GM19438 (cell line): ENCODE measurements at regions not wholly inside any gene's neighbourhood (a gene's known extent, or its start where the extent isn't known, plus 50 kb on each side); places are given as distances from the start of the nearest gene placed in this dataset.
"Not testable (repeated sequence)": the region's sequence is repeated elsewhere in the genome, so short reads cannot be mapped to it uniquely, and the experiment has no call there.

Experiments used
- ATAC-seq: cut with Tn5 transposase; IDR thresholded peaks from one replicate; pipeline ENCODE4 v1.9.1; 2021; ENCODE audit warnings: low read depth; ENCODE audit not compliant: unreplicated experiment

GRCh38 chr21:28078126-28078525, 914.6 kb downstream of the LTN1 start:
- ATAC-seq: no peak

DNA sequence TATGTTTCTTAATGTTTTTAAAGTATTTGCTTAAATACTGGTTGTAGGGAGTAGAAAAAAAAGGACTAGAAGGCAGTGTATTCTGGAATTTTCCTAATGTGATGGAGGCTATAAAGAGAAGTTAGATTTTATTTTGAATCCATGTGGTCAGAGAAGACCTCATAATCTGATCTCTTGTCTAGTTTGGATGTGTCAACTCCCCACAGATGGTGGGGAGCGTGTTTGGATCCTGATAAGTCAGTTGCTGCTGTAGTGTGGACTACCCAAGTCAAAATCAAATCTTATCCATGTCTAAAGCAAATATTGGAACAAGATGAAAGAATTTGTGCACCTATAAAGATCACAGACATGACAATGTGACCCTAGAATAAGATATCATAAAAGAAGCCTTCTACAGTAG, 918.0 kb downstream of the LTN1 start:
- ATAC-seq: no peak

DNA sequence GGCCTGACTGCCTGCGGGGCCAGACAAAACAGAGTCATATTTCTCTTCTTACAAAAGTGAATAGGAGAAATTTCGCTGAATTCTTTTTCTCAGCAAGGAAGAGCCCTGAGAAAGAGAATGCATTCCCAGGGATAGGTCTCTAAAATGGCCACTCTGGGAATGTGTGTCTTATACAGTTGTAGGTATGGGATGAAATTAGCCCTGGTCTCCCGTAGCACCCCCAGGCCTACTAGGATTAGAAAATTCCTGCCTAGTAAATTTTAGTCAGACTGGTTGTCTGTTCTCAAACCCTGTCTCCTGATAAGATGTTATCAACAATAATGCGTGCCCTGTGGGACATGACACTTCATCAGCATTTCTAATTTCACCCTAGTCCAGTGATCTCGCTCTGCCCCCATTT, 920.1 kb downstream of the LTN1 start:
- ATAC-seq: no peak

DNA sequence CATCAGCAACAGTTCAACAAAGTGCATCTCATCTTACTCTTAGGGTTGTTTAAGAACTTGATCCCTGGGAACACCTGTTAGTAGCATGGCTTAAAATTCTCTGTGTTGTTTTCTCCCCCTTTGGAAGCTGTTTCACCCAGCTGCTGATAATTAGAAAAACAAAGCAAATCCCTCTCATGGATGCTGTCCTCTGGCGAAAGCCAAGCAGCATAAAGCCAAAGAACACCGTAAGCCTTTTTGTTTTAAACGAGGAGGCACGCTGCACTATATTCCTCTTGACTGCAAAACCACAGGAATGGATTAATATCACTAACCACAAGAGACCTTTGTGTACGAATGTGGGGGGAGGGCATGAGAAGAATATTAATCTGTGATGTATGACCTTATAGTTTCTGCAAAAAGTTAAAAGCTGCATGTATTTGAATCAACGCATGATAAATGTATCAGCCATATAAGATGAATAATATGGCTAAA, 923.2 kb downstream of the LTN1 start:
- no peak for ATAC-seq

DNA sequence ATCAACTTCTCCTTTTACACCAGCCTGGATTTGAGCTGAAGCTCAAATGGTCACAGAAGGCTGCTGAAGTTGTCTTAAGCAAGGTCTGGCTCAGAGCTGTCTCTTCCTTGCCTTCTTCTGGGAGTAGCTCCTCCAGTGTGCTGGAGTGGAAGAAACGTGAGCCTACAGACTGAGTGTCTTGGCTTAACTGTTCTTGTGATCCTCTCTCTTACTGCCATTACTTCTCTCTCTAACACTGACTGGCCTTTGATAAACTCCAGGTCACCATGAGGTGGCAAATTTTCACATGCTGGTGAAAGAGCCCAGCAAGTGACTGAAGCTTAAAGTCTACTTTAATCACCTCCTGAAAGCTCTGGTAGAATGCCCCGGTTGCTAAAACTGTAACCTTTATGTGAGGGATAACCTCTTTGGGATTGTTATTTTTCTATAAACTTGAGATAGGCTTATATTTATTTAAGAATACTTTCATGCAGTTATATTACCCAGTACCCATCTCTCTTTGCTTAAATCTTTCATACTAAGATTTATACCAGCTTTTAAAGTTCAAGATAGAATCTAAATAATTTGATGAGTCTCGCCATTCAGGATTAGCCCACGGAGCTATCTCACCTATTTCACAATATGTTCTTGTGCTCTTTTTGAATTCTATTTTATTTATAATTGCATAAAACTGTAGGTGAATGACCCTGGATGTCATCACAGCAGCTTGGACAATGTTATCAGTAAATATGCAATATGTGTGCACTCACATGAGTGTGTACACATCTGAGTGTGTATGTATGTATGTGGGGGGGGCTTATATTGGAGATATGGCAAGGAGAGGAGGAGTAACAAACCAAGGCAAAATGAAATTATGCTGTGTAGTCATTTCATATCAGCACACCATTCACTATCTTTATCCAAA, 924.0 kb downstream of the LTN1 start:
- ATAC-seq: no peak

DNA sequence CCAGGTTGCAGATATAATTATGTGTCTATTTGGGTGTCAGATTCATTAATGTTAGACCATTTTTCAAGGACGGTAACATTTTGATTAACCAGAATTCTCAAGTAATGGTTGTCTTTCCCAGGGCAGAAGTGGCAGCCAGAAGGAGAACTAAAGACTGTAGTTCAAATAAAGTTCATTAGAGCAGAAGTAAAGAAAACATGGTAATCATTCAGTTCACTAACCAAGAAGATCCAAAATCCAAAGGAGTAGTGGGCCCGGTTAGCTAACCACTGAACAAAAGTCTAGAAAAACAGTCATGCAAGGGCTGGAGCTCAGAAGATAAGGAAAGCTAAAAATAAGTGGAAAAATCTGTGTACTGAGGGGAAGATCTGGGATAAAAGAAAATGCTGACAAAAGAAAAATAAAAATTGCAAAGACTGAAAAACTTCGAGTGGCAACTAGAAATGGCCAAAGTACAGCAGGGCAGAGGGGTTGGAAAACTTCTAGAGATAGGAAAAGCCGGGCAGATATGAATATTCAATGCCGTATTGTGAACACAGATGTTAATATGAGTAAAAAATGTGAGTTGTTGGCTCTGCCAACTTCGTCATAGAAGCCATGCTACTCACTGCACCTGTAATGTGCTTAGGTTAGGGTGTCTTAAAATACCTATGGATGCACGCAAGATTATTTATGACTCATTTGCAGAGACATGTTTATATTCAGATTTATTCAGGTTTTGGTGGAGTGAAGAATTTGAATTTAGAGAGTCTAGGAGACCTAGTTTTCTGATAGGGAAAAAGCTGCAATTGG, 925.9 kb downstream of the LTN1 start:
- ATAC-seq: no peak

DNA sequence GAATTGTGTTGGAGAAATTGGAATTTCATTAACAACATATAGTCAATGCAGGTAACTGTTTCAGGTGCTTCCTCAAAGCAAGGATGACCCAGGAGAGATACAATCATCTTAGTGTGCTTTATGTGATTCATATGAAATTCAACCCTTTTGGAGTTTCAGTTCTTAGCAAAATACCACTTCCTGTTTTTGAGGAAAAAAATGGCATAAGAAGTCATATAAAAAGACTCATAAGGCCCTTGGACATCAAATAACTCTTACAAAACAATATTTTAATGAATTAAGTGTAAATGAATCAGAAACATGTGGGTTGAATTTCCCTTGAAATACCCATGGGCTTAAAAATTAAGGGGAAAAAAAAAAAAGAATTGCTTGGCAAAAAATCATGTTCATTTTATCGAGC, 926.6 kb downstream of the LTN1 start:
- ATAC-seq: no peak

DNA sequence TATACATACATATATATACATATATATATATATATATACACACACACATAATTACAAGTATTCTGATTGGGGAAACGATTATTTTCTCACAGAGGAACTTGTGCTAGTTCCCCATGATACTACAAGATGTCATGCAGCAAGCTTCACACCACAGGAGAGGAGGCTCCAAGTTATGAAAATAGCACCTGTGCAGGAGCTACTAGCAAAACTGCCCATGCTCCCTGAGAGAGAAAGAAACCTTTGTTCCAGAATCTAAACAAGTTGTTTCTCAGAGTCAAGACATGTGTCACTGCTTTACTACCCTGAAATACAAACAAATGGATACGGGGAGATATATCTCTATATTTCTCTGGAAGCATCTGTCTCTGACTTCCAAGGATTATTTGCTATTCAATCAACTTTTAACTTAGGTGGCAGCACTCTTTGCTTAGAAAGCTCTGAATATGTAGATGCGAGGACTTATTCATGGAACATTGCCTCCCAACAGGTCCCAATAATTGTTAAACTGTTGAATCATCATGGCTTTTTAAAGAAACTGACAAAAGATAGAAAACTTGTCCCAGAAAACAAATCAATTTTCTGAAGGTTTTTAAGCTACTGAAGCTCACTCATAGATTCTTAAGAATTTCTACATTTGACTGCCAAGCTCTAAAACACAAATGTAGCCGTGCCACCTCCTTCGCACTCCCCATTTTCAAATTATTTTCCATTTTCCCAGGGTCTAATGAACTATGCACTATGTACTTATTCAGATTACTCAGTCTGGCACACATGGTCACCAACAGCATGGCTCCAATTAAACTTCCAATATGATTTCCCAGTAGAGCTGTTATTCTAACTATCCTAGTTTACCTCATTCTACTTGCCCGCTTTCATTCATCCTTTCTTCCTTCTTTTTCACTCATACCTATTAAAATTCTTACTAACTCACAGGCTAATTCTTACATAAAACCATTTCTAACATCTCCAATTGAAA, 929.1 kb downstream of the LTN1 start:
- ATAC-seq: no peak

DNA sequence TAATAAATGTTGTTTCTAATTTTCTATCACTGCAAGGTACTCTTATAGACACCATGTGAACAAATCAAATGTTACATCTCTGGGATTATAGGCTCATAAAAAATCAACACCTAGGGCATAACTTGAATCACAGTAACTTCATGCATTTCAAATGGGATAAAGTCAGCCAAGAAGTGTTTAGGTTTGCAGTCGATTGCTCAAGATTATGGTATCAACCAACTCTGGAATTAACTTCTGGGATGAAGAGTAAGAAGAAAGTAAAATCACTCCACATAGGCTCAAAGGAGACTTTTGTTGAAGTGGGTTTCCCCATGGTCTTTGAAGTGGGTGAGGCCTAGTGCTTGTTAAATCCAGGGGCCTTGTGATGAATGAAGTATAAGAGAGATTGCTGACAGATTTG, 939.7 kb downstream of the LTN1 start:
- not testable (repeated sequence) for ATAC-seq

DNA sequence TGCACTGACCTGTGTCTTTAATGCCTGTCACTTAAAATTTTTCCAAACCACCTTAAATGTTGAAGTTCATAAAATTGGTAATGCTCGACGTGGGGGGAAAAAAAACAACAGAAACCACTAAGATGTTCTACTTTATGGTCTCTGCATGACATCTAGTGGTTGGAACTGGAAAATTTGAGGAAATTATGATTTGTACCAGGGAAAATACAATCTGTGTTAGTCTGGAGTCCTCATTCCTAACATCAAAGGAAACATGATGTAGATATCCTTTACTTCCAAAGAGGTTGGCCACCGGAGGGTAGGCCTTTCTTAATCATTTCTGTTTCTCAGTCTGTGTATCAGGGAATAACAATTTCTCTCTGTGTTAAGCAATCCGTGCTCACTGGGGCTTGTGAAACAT, 941.0 kb downstream of the LTN1 start:
- not testable (repeated sequence) for ATAC-seq

DNA sequence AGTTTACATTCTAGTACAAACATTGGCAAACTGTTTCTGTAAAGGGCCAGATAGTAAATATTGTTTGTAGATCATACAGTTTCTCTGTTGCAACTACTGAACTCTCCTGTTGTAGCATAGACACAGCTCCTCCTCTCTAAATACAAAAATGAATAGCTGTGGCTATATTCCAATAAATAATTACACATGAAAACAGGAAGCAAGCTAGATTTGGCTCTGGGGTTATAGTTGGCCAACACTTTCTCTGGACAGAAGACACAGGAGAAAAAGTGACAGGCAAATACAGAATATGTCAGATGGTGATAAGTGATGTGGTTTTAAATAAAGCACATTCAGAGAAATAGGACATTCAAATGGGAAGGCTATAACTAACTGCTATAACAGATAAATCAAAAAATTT, 957.0 kb downstream of the LTN1 start:
- not testable (repeated sequence) for ATAC-seq

DNA sequence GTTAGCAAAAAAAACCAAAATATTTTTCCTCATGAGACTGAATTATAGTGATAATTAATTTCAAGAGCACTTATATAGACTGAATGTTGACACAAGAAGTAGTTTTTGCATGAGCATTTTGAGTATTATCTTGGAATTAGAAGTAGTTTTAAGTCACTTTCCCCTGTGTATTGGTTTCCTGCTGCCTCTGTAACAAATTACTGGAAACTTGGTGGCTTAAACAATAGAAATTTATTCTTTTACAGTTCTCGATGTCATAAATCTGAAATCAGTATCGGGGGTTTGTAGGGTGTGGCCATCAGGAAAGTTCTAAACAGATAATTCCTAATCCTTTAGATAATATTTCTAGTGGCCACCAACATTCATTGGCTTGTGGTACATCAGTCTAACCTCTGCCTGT, 957.8 kb downstream of the LTN1 start:
- ATAC-seq: not testable (repeated sequence)

GRCh38 chr21:28034334-28034733, 958.3 kb downstream of the LTN1 start:
- ATAC-seq: not testable (repeated sequence)

GRCh38 chr21:28032652-28033051, 960.0 kb downstream of the LTN1 start:
- not testable (repeated sequence) for ATAC-seq

GRCh38 chr21:28031066-28031465, 961.6 kb downstream of the LTN1 start:
- ATAC-seq: not testable (repeated sequence)

DNA sequence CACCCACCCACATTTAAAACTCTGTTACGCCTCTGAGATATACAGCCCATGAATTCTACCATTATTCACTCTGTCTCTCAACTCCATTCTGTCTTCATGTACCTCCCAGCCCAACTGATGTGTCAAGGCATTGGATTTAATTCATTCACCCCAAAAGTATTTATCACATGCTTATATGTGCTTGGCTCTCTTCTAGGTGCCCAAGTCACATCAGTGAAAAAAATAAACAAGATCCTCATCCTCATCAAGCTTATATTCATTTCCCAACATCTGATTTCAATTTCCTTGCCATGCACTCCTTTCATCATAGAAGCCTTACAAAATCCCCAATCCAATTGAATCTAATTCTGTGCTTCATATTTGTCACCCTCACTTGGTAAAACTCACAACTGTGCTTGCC, 967.6 kb downstream of the LTN1 start:
- no peak for ATAC-seq

DNA sequence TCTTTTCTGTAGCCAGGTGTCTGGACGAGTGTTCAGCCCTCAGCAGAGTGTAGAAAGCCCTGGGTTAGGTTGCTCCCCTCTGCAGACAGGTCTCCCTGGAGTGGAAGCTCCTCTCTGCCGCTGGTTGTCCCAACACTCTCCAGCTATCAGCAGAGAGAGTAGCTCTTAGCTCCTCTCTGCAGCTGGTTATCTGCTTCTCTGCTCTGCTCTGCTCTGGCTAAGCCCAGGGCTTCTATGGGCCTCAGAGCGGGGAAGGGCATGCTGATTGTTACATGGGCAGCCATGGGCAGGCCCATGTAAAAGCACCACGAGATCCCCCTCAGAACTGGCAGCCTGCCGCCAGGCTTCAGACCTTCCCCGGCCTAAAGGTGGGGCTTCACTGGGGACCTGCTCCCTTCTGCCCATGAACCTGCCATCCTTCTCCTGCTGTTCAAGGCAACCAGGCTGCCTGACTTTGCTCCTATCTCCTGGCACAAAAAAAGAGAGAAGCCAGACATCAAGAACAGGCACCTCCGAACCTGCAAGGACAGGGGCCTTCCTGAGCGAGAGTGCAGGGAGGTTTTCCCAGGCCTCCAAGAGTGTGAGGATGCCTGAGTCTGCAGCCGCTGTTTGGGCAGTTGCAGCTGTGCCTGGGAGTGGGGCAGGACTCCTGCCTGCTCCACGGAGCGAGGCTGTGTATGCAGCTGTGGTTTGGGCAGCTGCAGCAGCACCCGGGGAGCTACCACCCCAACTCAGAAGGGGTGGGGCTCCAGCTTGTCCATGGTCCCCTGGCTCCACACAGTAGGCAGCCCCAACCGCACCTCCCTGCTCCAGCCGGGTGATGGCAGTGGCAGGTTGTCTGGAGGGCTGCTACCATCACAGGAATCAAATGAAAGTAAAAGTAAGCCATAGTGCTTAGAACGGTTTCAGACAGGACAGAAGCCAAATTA, 973.7 kb downstream of the LTN1 start:
- no peak for ATAC-seq

GRCh38 chr21:28018213-28018612, 974.5 kb downstream of the LTN1 start:
- ATAC-seq: no peak

DNA sequence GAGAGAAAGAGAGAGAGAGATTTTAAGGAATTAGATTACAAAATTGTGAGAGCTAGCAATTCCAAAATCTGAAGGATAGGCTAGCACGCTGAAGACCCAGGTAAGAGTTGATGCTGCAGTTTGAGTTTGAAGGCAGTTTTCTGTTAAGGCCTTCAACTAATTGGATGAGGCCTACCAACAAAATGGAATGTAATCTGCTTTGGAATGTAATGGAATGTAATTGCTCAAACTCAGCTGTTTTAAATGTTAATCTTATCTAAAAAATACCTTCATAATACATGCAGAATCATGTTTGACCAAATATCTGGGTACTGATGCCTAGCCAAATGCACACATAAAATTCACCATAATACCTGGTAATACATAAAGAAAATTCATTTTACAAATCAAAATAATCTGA, 976.1 kb downstream of the LTN1 start:
- ATAC-seq: no peak
